NCI-H82 treated with DMSO at 0.1 percent for 48 hours (cell line): ENCODE measurements at regions not wholly inside any gene's neighbourhood (a gene's known extent, or its start where the extent isn't known, plus 50 kb on each side); places are given as distances from the start of the nearest gene placed in this dataset.

Source experiments
- DNase-seq: peaks from one replicate; lab custom pipeline; 2025; ENCODE audit not compliant: unreplicated experiment; lab: John Stamatoyannopoulos, UW

DNA sequence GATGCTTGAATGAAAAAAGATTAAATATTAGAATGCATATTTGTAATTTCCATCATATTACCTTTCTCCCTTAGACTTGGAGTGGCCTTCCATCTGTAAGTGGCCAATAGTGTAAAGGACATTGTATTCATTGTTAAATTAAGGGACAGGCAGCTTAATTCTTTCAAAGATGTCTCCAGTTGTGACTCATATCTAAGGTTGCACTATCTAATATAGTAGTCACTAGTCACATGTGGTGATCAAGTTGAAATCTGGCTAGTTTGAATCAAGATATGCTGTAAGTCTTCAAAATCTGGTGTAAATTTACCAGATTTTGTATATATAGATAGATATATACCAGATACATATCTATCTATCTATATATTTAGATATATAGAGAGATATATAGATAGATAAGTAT lies 52.4 kb upstream of the AGPS start:
- DNase-seq, result no peak

DNA sequence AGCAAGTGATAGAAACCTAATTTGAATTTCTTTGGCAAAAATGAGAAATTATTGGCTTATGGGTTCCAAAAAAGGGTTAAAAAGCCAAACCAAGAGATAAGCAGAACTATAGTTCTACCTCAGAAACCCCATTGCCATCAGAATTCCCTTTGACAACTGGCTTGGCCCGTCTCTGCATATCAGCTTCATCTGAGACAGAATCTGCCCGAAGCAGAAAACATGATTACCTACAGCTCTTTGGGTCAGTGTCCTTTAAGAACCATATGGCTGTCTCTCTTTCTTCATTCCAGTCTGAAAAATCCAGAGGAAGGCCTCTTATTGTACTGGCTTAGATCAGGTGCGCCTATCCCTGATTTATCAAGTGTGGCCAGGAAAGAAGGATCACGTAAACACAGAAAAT lies 49.8 kb upstream of the AGPS start:
- no peak for DNase-seq
